ENCODE measurements at regions not wholly inside any gene's neighbourhood (a gene's known extent, or its start where the extent isn't known, plus 50 kb on each side); places are given as distances from the start of the nearest gene placed in this dataset.

DNA sequence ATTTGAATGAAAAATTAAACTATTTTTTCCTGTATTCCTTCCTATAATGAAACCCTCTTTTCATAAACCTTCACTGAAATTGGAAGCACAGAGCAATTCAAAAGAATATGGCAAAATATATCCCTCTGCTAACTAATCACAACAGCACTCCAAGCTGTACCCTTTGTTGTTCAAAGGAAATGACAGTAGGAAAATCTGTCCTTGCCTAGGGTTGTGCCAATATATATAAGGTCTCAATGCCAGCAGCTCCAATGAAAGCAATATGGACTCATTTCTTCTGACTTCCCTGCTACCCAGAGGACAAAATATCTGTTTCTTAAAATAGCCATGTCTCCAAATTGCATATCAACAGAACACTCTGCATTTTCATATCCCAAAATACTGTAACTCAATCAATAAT is 373.9 kb upstream of the MC4R start:
- Histone ChIP-seq H2BK120ac (ENCODE audit: low read depth, low read length, poor library complexity, severe bottlenecking) (no peak overlapping the region), H3K56ac (ENCODE audit: insufficient read length, low read depth, low read length) (no peak overlapping the region), H4K20me1 (ENCODE audit: control insufficient read depth, insufficient read depth, insufficient read length) (no peaks in the 10 kb centered on the region), H4K8ac (replicated peaks; ENCODE audit: insufficient read length, low read depth, low read length) (no peak overlapping the region), H3K4me2 (ENCODE audit: insufficient read depth, insufficient read length, low read length) (no peak overlapping the region), H2AK5ac (ENCODE audit: insufficient read length, low read length) (no peak overlapping the region), H3K23me2 (ENCODE audit: insufficient read length, low read depth, low read length, poor library complexity, severe bottlenecking) (no peaks in the 10 kb centered on the region), H4K91ac (ENCODE audit: insufficient read length, low read depth, low read length) (no peak overlapping the region), H3K14ac (ENCODE audit: insufficient read depth, low read length) (no peak overlapping the region), H3K79me1 (ENCODE audit: insufficient read depth, low read depth, low read length, poor library complexity, severe bottlenecking) (no peaks in the 10 kb centered on the region), H3K27ac (ENCODE audit: insufficient read length, low read depth, low read length) (no peak overlapping the region), H2BK15ac (ENCODE audit: low read depth, low read length) (no peak overlapping the region), H3K9me3 (ENCODE audit: control insufficient read depth, low read depth, low read length) (no peaks in the 10 kb centered on the region), H3T11ph (ENCODE audit: low read length) (no peak overlapping the region), H2AFZ (ENCODE audit: low read length) (no peak overlapping the region), H3K79me2 (ENCODE audit: insufficient read depth, low read length) (no peaks in the 10 kb centered on the region), H3K4ac (ENCODE audit: low read depth, low read length) (no peak overlapping the region), H4K5ac (ENCODE audit: insufficient read length, low read depth, low read length) (no peak overlapping the region), H3K18ac (ENCODE audit: insufficient read length, low read depth, low read length) (no peak overlapping the region), H3K4me1 (ENCODE audit: insufficient read depth, low read length) (no peaks in the 10 kb centered on the region), H2BK20ac (ENCODE audit: low read depth, low read length, poor library complexity, severe bottlenecking) (no peak overlapping the region), H3K9ac (ENCODE audit: extremely low read depth, insufficient read length, low read length) (no peak overlapping the region), H2BK12ac (ENCODE audit: insufficient read length, low read depth, low read length) (no peak overlapping the region), H3K27me3 (ENCODE audit: insufficient read depth, low read length) (no peaks in the 10 kb centered on the region), H2BK5ac (ENCODE audit: insufficient read length, low read length) (no peak overlapping the region), H3K23ac (ENCODE audit: insufficient read length, low read depth, low read length) (no peak overlapping the region)
- no peaks in the 10 kb centered on the region for H3K36me3 Mint-ChIP-seq (ENCODE audit: insufficient read depth in 1 of 3, low read depth in 3 of 3)
- no peaks in the 10 kb centered on the region for H3K9me3 Mint-ChIP-seq
- no peak for DNase-seq
- H3K4me3 Mint-ChIP-seq, result no peak overlapping the region
- peaks cover 6% of the 10 kb centered on the region for H3K27me3 Mint-ChIP-seq (ENCODE audit: low read depth)
- no peak overlapping the region for H3K27ac Mint-ChIP-seq
- H3K4me1 Mint-ChIP-seq, result no peaks in the 10 kb centered on the region
- TF ChIP-seq, protein P1, sequence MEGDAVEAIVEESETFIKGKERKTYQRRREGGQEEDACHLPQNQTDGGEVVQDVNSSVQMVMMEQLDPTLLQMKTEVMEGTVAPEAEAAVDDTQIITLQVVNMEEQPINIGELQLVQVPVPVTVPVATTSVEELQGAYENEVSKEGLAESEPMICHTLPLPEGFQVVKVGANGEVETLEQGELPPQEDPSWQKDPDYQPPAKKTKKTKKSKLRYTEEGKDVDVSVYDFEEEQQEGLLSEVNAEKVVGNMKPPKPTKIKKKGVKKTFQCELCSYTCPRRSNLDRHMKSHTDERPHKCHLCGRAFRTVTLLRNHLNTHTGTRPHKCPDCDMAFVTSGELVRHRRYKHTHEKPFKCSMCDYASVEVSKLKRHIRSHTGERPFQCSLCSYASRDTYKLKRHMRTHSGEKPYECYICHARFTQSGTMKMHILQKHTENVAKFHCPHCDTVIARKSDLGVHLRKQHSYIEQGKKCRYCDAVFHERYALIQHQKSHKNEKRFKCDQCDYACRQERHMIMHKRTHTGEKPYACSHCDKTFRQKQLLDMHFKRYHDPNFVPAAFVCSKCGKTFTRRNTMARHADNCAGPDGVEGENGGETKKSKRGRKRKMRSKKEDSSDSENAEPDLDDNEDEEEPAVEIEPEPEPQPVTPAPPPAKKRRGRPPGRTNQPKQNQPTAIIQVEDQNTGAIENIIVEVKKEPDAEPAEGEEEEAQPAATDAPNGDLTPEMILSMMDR (conservative IDR thresholded peaks at IDR 0.05), result no peak
